Activated naive CD4-positive, alpha-beta T cell treated with anti-CD3 and anti-CD28 coated beads, Interleukin-2, amount 10 ng/mL, durations not matched to agents 7 days and 5 days (primary cell): ENCODE measurements at regions not wholly inside any gene's neighbourhood (a gene's known extent, or its start where the extent isn't known, plus 50 kb on each side); places are given as distances from the start of the nearest gene placed in this dataset.

Experiments
- CTCF ChIA-PET: fragments of 350-600 bp; sonication (Branson Sonifier 250); formaldehyde crosslinking; loops from one replicate; lab custom pipeline; 2021; ENCODE audit warnings: antibody characterized with exemption; lab: Charles Lee
- DNase-seq: peaks from one replicate; pipeline ENCODE4 v3.0.0-alpha.2; 2020
- H3K27ac Mint-ChIP-seq: one replicate; pipeline ENCODE4 v1.8.0; 2021; ENCODE audit warnings: mild to moderate bottlenecking, moderate library complexity, mixed read lengths
- H3K27me3 Mint-ChIP-seq: one replicate; pipeline ENCODE4 v1.8.0; 2021; ENCODE audit warnings: mild to moderate bottlenecking, mixed read lengths
- H3K36me3 Mint-ChIP-seq: one replicate; pipeline ENCODE4 v1.8.0; 2021; ENCODE audit warnings: mixed read lengths
- H3K4me1 Mint-ChIP-seq: one replicate; pipeline ENCODE4 v1.8.0; 2021; ENCODE audit warnings: mixed read lengths
- H3K4me3 Mint-ChIP-seq: one replicate; pipeline ENCODE4 v1.8.0; 2021; ENCODE audit warnings: mild to moderate bottlenecking, moderate library complexity, mixed read lengths
- H3K9me3 Mint-ChIP-seq: one replicate; pipeline ENCODE4 v1.8.0; 2021; ENCODE audit warnings: mixed read lengths

DNA sequence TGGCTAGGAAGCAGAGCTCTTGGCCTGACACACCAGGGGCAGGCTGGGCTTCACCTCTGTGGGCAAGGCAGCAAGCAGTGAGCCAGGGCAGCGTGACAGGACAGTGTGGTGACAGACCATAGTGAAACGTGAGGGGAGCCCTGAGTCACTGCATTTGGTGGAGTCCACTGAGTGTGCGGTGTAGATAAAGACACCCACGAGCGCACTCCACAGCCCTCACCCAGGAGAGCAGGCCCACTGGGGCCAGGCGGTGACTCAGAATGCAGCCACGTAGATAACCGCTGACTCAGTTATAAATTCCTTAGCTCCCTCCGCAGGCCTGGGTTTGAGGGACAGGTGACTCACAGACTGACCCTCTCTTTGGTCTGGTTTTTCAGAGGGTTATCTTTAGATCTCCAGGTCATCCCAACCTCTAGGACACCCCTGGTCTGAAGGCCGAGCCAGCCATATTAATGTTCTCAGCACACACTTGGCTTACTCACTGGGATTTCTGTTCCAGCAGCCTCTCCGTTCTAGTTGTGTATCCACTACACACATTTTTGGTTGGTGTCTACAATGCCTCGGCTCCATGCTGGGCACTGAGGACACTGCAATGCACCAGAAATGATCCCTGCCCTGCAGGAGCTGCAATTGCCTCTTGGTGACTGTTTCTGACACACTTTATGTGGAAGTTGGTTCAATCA, 90.2 kb upstream of the TSPAN2 start:
- CTCF ChIA-PET: no interaction called here
- no peaks in the 10 kb centered on the region for H3K36me3 Mint-ChIP-seq
- peaks cover 4% of the 10 kb centered on the region for H3K27me3 Mint-ChIP-seq
- no peaks in the 10 kb centered on the region for H3K9me3 Mint-ChIP-seq
- no peak overlapping the region for H3K27ac Mint-ChIP-seq
- DNase-seq: no peak
- no peaks in the 10 kb centered on the region for H3K4me1 Mint-ChIP-seq
- no peak overlapping the region for H3K4me3 Mint-ChIP-seq

DNA sequence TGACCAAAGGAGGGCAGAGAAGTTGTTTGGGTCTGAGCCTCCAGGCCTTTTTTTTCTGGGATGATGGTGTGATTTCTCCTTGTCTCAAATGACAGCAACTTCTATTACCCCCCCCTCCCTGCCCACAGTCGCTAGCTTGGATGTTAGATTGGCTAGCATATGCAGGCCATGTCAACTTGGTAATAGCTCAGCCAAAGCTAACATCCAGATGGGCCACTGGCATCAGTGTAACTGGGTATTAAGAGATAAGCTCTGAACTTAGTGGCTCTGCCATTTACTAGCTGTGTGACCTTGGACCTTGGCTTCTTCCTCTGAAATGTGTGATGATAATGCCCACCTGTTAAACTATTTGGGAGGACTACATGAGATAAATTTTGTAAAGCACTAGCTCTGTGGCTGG, 86.9 kb upstream of the TSPAN2 start:
- no peaks in the 10 kb centered on the region for H3K4me1 Mint-ChIP-seq
- no peak overlapping the region for H3K27ac Mint-ChIP-seq
- CTCF ChIA-PET: no interaction called here
- H3K9me3 Mint-ChIP-seq: no peaks in the 10 kb centered on the region
- no peak for DNase-seq
- no peak overlapping the region for H3K4me3 Mint-ChIP-seq
- H3K27me3 Mint-ChIP-seq: peaks cover 4% of the 10 kb centered on the region
- no peaks in the 10 kb centered on the region for H3K36me3 Mint-ChIP-seq

- DNase-seq: no peak
- Mint-ChIP-seq H3K4me1 (no peaks in the 10 kb centered on the region), H3K9me3 (no peaks in the 10 kb centered on the region), H3K27ac (no peak overlapping the region), H3K27me3 (peaks cover 4% of the 10 kb centered on the region), H3K4me3 (no peak overlapping the region), H3K36me3 (no peaks in the 10 kb centered on the region)
- CTCF ChIA-PET: no interaction called here
Observed at GRCh38 chr1:115175596-115175995, 86.3 kb upstream of the TSPAN2 start.

DNA sequence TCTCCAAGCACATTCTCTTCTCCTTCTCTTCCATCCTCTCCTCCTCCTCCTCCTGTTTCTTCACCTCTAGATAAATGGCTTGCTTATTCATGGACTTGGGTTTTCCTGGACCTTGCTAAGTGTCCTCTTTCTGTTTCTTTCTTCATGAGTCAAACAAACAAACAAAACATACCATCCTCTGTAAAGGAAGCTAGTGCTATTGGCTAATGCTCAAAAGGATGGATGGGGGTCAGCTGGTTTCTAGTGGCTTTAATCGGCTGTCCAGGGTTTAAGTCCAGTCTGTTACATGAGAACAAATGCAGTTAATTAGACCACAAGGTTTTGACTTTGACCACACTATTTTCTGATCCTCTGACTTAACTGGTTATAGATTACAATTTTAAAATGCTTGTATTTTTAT, 83.8 kb upstream of the TSPAN2 start:
- H3K4me1 Mint-ChIP-seq: no peaks in the 10 kb centered on the region
- no peak overlapping the region for H3K27ac Mint-ChIP-seq
- H3K36me3 Mint-ChIP-seq: no peaks in the 10 kb centered on the region
- no peaks in the 10 kb centered on the region for H3K9me3 Mint-ChIP-seq
- CTCF ChIA-PET: interaction anchor here (0.5 to 1.3 kb wide), 2 partner anchors 11 to 69 kb away, joined by 3 read pairs; no protein-coding TSS in a partner anchor
- H3K27me3 Mint-ChIP-seq: peaks cover 8% of the 10 kb centered on the region
- no peak for DNase-seq
- no peak overlapping the region for H3K4me3 Mint-ChIP-seq

DNA sequence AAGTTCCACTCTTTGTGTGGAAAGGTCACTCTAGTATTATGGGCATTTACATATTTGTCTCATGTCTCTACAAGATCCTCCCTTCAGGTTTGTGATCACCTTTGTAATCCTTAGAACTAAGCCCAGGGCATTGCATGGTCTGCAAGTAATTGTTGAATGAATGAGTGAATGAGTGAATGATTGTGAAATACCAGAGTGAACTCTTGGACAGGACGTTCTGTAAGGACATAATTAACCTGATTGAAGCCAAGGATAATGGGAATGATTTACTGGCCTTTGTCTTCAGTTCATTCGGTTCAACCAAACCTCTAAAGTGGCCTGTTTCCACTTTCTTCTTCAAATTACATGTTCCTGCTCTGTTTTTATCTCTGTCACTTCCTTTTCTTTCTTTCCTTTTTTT, 83.0 kb upstream of the TSPAN2 start:
- CTCF ChIA-PET: no interaction called here
- Mint-ChIP-seq H3K27me3 (peaks cover 9% of the 10 kb centered on the region), H3K4me1 (no peaks in the 10 kb centered on the region), H3K4me3 (no peak overlapping the region), H3K9me3 (no peaks in the 10 kb centered on the region), H3K27ac (no peak overlapping the region), H3K36me3 (no peaks in the 10 kb centered on the region)
- DNase-seq: no peak

DNA sequence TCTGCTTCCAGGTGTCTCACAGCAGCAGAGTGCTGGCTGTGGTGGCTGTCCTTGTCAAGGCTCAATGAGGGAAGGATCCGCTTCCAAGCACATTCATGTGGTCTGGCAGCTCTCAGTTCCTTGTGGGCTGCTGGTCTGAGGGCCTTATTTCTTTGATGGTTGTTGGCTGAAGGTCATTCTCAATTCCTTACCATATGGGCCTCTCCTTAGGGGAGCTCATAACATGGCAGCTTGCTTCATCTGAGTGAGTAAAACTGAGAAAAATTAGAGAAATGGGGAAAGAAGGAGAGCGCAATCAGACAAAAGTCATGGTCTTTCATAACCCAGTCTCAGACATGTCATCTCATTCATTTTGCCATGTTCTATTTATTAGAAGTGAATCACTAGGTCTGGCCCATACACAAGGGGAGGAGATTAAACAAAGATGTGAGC, 81.7 kb upstream of the TSPAN2 start:
- H3K36me3 Mint-ChIP-seq: no peaks in the 10 kb centered on the region
- CTCF ChIA-PET: no interaction called here
- no peaks in the 10 kb centered on the region for H3K9me3 Mint-ChIP-seq
- H3K4me3 Mint-ChIP-seq: no peak overlapping the region
- DNase-seq: no peak
- peaks cover 15% of the 10 kb centered on the region for H3K27me3 Mint-ChIP-seq
- H3K4me1 Mint-ChIP-seq: no peaks in the 10 kb centered on the region
- no peak overlapping the region for H3K27ac Mint-ChIP-seq

GRCh38 chr1:115170377-115170776, 81.1 kb upstream of the TSPAN2 start:
- no peaks in the 10 kb centered on the region for H3K4me1 Mint-ChIP-seq
- peaks cover 13% of the 10 kb centered on the region for H3K27me3 Mint-ChIP-seq
- CTCF ChIA-PET: no interaction called here
- no peak overlapping the region for H3K4me3 Mint-ChIP-seq
- H3K9me3 Mint-ChIP-seq: no peaks in the 10 kb centered on the region
- no peak for DNase-seq
- H3K27ac Mint-ChIP-seq: no peak overlapping the region
- no peaks in the 10 kb centered on the region for H3K36me3 Mint-ChIP-seq

GRCh38 chr1:115168026-115168425, 78.7 kb upstream of the TSPAN2 start:
- H3K9me3 Mint-ChIP-seq: no peaks in the 10 kb centered on the region
- CTCF ChIA-PET: no interaction called here
- H3K27me3 Mint-ChIP-seq: peaks cover 11% of the 10 kb centered on the region
- no peak for DNase-seq
- no peak overlapping the region for H3K4me3 Mint-ChIP-seq
- no peak overlapping the region for H3K27ac Mint-ChIP-seq
- H3K4me1 Mint-ChIP-seq: no peaks in the 10 kb centered on the region
- no peaks in the 10 kb centered on the region for H3K36me3 Mint-ChIP-seq

- Mint-ChIP-seq H3K4me3 (no peak overlapping the region), H3K4me1 (no peaks in the 10 kb centered on the region), H3K27ac (no peak overlapping the region), H3K27me3 (peaks cover 11% of the 10 kb centered on the region), H3K36me3 (no peaks in the 10 kb centered on the region), H3K9me3 (no peaks in the 10 kb centered on the region)
- CTCF ChIA-PET: no interaction called here
- no peak for DNase-seq
Observed at GRCh38 chr1:115166531-115167091, 77.3 kb upstream of the TSPAN2 start.

DNA sequence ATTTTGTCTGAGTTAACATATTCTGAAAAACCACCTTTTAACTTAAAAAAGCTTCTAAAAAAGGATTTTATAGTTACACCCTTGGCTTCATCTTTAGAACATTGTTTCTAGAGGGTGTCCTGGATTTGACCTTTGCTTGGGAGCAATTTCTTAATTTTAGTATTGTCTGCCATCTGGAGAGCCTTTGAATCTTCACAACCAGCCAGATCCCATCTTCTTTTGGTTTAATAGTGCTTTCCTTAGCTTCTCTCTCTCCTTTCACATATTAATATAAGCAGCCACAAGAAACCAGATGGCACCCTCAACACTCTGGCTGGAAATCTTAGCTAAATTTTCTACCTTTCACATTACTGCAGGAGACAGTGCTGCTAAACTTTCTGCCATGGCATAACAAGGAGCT, 76.5 kb upstream of the TSPAN2 start:
- Mint-ChIP-seq H3K27me3 (peaks cover 11% of the 10 kb centered on the region), H3K9me3 (no peaks in the 10 kb centered on the region), H3K27ac (no peak overlapping the region), H3K4me3 (no peak overlapping the region), H3K4me1 (no peaks in the 10 kb centered on the region), H3K36me3 (no peaks in the 10 kb centered on the region)
- DNase-seq: no peak
- CTCF ChIA-PET: no interaction called here

DNA sequence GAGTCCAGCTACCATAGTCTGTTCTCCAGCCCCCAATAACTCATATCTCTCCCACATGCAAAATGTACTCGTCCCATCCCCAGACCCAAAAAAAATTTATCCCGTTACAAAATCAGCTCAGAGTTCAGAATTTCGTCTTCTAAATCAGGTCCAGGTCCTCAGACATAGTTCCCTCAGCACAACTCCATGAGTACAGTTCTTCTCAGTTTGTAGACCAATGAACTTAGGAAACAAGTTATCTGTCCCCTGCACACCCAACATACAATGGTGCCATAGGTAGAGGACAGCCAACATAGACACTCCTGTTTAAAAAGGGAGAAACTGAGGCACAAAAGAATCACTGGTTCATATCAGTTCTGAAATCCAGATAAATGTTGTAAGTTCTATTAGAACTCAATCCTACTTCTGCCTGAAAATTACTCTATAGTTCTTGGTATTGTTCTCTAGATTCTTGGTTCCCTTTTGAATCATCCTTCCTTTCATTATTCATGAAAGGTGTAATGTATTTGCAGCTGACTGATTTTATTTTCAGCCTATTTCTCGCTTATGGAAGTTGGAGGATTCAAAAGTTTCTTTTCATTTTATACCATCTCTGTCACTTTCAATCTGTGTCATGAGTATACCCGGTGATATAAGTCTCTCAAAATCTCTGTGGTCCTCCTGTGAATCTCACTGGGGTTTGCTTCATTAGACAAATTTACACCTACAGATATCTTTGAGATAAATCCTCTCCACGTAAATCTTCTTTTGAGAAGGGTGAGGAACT, 75.8 kb upstream of the TSPAN2 start:
- no peak for DNase-seq
- H3K36me3 Mint-ChIP-seq: no peaks in the 10 kb centered on the region
- no peak overlapping the region for H3K4me3 Mint-ChIP-seq
- H3K27ac Mint-ChIP-seq: no peak overlapping the region
- H3K27me3 Mint-ChIP-seq: peaks cover 11% of the 10 kb centered on the region
- CTCF ChIA-PET: no interaction called here
- H3K4me1 Mint-ChIP-seq: no peaks in the 10 kb centered on the region
- H3K9me3 Mint-ChIP-seq: no peaks in the 10 kb centered on the region

DNA sequence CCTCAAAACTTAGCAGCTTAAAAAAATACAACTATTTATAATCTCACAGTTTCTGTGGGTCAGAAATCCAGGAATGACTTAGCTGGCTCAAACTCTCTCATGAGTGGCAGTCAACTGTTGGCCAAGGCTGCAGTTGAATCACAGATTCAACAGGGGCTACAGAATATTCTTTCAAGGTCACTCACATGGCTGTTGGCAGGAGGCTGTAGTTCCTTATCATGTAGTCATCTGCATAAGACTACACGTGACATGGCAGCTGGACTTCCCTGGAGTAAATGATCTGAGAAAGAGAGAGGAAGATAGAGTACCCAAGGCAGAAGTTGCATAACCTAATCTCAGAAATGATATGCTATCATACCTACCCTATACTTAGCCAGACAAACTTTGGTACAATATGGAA, 75.2 kb upstream of the TSPAN2 start:
- no peak overlapping the region for H3K27ac Mint-ChIP-seq
- H3K9me3 Mint-ChIP-seq: no peaks in the 10 kb centered on the region
- CTCF ChIA-PET: no interaction called here
- no peak for DNase-seq
- H3K27me3 Mint-ChIP-seq: peaks cover 7% of the 10 kb centered on the region
- H3K36me3 Mint-ChIP-seq: no peaks in the 10 kb centered on the region
- no peaks in the 10 kb centered on the region for H3K4me1 Mint-ChIP-seq
- H3K4me3 Mint-ChIP-seq: no peak overlapping the region

GRCh38 chr1:115160728-115161127, 71.4 kb upstream of the TSPAN2 start:
- no peak overlapping the region for H3K27ac Mint-ChIP-seq
- DNase-seq: no peak
- no peaks in the 10 kb centered on the region for H3K9me3 Mint-ChIP-seq
- H3K4me3 Mint-ChIP-seq: no peak overlapping the region
- H3K27me3 Mint-ChIP-seq: no peaks in the 10 kb centered on the region
- CTCF ChIA-PET: no interaction called here
- no peaks in the 10 kb centered on the region for H3K4me1 Mint-ChIP-seq
- no peaks in the 10 kb centered on the region for H3K36me3 Mint-ChIP-seq

- no peaks in the 10 kb centered on the region for H3K4me1 Mint-ChIP-seq
- H3K27me3 Mint-ChIP-seq: no peaks in the 10 kb centered on the region
- H3K36me3 Mint-ChIP-seq: no peaks in the 10 kb centered on the region
- DNase-seq: no peak
- no peak overlapping the region for H3K27ac Mint-ChIP-seq
- CTCF ChIA-PET: no interaction called here
- H3K4me3 Mint-ChIP-seq: no peak overlapping the region
- H3K9me3 Mint-ChIP-seq: no peaks in the 10 kb centered on the region
Observed at GRCh38 chr1:115159958-115160357, 70.7 kb upstream of the TSPAN2 start.

GRCh38 chr1:115158181-115158580, 68.9 kb upstream of the TSPAN2 start:
- H3K36me3 Mint-ChIP-seq: no peaks in the 10 kb centered on the region
- H3K27me3 Mint-ChIP-seq: no peaks in the 10 kb centered on the region
- CTCF ChIA-PET: no interaction called here
- DNase-seq: no peak
- no peaks in the 10 kb centered on the region for H3K4me1 Mint-ChIP-seq
- H3K27ac Mint-ChIP-seq: no peak overlapping the region
- no peak overlapping the region for H3K4me3 Mint-ChIP-seq
- H3K9me3 Mint-ChIP-seq: no peaks in the 10 kb centered on the region
